ENCODE measurements at regions not wholly inside any gene's neighbourhood (a gene's known extent, or its start where the extent isn't known, plus 50 kb on each side); places are given as distances from the start of the nearest gene placed in this dataset.

DNA sequence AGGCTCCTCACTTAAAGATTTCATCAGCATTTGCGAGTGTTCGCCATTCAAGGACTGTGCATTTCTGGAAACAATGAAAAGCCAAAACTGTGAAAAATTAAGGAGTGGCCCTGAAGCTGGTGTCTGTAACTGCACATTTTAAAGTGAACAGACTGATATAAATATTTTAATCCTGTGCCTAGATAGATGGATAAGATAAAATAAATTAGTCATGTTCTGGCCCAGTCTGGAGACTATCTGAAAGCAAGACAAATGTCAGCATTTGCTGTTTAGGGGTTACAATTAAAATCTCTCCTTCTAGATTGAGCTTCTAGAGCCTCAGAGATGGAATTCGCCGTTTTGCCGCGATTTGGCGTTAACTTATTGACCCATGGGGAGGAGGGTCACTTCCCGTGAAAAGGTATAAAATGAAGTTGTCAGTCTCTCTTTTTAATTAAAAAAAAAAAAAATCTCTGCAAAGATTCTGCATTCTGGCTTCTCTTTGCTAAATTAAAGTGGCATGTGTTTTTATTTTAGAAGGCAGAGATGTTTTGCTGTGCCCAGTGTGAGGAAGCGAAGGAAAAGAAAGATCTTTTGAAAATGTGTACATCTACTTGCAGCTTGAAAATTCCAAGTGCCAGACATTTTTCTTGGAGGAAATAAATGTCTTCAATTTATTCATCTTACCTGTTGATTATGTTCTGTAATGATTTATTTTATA lies 79.7 kb upstream of the WNT7B start:
- peaks cover 67% of the 10 kb centered on the region for H3K4me1 ChIP-seq (ENCODE audit: insufficient read depth, low read length, poor library complexity, severe bottlenecking)
- peak overlapping the region; percentile 85 for H2AFZ ChIP-seq (ENCODE audit: low read length)
- H3K27ac ChIP-seq (ENCODE audit: low read depth, low read length, poor library complexity, severe bottlenecking): peak overlapping the region; percentile 92
- H3K4me3 ChIP-seq (ENCODE audit: low read depth, low read length, poor library complexity, severe bottlenecking): peak overlapping the region; percentile 66
- no peaks in the 10 kb centered on the region for H4K20me1 ChIP-seq (ENCODE audit: insufficient read depth, low read length)
- H3K4me2 ChIP-seq (ENCODE audit: low read length): peak overlapping the region; percentile 80
- no peak for DNase-seq (ENCODE audit: low spot score)
- intact Hi-C loops (cut with micrococcal nuclease; ENCODE audit: unreplicated experiment): loop anchor here (2.0 to 5.0 kb wide), 2 partner anchors 14 to 279 kb away; no protein-coding TSS in a partner anchor
- TSS peak; percentile 34 for BruUV-seq (replicated peaks)
- no peaks in the 10 kb centered on the region for H3K9me3 ChIP-seq (ENCODE audit: low read length)
- no peak for TF ChIP-seq EZH2phosphoT487 (IDR thresholded peaks at IDR 0.05; ENCODE audit: borderline replicate concordance, low read depth, low read length)
- TF ChIP-seq, protein P1, sequence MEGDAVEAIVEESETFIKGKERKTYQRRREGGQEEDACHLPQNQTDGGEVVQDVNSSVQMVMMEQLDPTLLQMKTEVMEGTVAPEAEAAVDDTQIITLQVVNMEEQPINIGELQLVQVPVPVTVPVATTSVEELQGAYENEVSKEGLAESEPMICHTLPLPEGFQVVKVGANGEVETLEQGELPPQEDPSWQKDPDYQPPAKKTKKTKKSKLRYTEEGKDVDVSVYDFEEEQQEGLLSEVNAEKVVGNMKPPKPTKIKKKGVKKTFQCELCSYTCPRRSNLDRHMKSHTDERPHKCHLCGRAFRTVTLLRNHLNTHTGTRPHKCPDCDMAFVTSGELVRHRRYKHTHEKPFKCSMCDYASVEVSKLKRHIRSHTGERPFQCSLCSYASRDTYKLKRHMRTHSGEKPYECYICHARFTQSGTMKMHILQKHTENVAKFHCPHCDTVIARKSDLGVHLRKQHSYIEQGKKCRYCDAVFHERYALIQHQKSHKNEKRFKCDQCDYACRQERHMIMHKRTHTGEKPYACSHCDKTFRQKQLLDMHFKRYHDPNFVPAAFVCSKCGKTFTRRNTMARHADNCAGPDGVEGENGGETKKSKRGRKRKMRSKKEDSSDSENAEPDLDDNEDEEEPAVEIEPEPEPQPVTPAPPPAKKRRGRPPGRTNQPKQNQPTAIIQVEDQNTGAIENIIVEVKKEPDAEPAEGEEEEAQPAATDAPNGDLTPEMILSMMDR (conservative IDR thresholded peaks at IDR 0.05; ENCODE audit: low read length): no peak
- ChIA-PET POLR2A (interaction anchor here (1.2 to 1.9 kb wide), 2 partner anchors 20 to 43 kb away, joined by 6 to 9 read pairs; no protein-coding TSS in a partner anchor), CTCF (ENCODE audit: unreplicated experiment) (no interaction called here)
- H3K9me2 ChIP-seq (ENCODE audit: insufficient read depth, low read length): no peaks in the 10 kb centered on the region
- no peaks in the 10 kb centered on the region; the same call in 1 of the 2 replicates for H3K79me2 ChIP-seq (ENCODE audit: insufficient read depth, low read depth, low read length)
- no peaks in the 10 kb centered on the region for H3K36me3 ChIP-seq (ENCODE audit: insufficient read depth, low read length)

DNA sequence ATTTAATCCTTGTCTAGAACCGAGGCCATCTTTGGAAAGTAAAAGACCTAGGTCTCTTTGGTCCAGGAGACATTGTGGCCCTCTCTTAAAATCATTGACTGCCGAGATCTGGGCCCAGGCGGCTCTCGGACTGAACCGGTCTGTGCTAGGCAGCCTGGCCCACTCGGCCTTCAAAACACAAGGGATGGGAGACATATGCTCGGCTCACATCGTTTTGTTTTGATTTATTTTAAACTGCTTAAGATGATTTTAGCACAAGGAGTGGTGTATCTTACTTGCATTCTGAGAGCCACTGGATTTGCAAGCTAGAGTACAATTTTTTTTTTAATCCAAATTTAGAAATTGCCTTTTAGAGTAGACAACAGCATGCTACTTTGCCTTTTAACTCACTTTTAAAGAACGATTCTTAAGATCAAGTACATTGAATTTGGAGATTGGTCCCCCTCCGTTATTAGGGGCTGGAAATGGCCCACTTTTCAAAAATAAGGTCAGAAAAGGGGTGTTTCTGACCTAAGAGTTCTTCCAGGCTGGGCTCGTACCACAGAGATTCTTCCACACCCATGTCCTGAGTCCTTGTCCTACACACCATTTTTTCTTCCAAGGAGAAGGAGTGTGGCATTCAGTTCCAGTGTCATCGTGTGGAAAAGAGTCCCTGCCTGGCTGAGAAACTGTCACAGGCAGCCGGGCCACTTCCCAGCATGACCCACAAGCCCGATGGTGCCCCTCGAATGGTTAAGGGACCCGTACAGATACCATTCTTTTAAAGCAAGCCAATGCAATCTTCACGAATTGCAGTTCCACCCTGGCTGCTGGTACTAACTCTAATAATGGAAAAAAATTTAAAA lies 80.5 kb upstream of the WNT7B start:
- H3K4me2 ChIP-seq (ENCODE audit: low read length): peak overlapping the region; percentile 80
- intact Hi-C loops (cut with micrococcal nuclease; ENCODE audit: unreplicated experiment): loop anchor here (2.0 to 5.0 kb wide), 2 partner anchors 13 to 280 kb away; no protein-coding TSS in a partner anchor
- H3K27ac ChIP-seq (ENCODE audit: low read depth, low read length, poor library complexity, severe bottlenecking): peak overlapping the region; percentile 92
- H3K9me2 ChIP-seq (ENCODE audit: insufficient read depth, low read length): no peaks in the 10 kb centered on the region
- POLR2A ChIA-PET: interaction anchor here (0.6 to 1.9 kb wide), 4 partner anchors 15 to 58 kb away, joined by 3 to 9 read pairs (median 4); no protein-coding TSS in a partner anchor
- peak overlapping the region; percentile 66 for H3K4me3 ChIP-seq (ENCODE audit: low read depth, low read length, poor library complexity, severe bottlenecking)
- DNase-seq (ENCODE audit: low spot score): peak; percentile 36
- CTCF ChIA-PET (ENCODE audit: unreplicated experiment): no interaction called here
- H3K9me3 ChIP-seq (ENCODE audit: low read length): no peaks in the 10 kb centered on the region
- TSS peak; percentile 99 for BruUV-seq (replicated peaks)
- no peaks in the 10 kb centered on the region for H3K36me3 ChIP-seq (ENCODE audit: insufficient read depth, low read length)
- no peaks in the 10 kb centered on the region for H4K20me1 ChIP-seq (ENCODE audit: insufficient read depth, low read length)
- TF ChIP-seq, protein P1 (conservative IDR thresholded peaks at IDR 0.05; ENCODE audit: low read length): no peak
- H2AFZ ChIP-seq (ENCODE audit: low read length): peak overlapping the region; percentile 85
- H3K79me2 ChIP-seq (ENCODE audit: insufficient read depth, low read depth, low read length): no peaks in the 10 kb centered on the region; the same call in 1 of the 2 replicates
- H3K4me1 ChIP-seq (ENCODE audit: insufficient read depth, low read length, poor library complexity, severe bottlenecking): peaks cover 65% of the 10 kb centered on the region

All from OCI-LY7 (cell line).